ENCODE measurements at regions not wholly inside any gene's neighbourhood (a gene's known extent, or its start where the extent isn't known, plus 50 kb on each side); places are given as distances from the start of the nearest gene placed in this dataset.
"Not testable (repeated sequence)": the region's sequence is repeated elsewhere in the genome, so short reads cannot be mapped to it uniquely, and the experiment has no call there.

DNA sequence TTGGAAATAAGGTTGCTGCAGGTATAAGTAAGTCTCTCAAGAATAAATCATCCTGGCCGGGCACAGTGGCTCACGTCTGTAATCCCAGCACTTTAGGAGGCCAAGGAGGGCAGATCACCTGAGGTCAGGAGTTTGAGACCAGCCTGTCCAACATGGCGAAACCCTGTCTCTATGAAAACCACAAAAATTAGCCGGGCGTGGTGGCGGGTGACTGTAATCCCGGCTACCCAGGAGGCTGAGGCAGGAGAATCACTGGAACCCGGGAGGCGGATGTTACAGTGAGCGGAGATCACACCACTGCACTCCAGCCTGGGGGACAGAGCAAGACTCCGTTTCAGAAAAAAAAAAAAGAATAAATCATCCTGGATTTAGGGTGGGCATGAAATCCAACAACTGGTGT lies 59.7 kb upstream of the ATP2B4 start:
- H3K4me3 ChIP-seq (ENCODE audit: low read length); H3K79me2 ChIP-seq (ENCODE audit: control insufficient read depth, insufficient read depth, low read length); H3K4me2 ChIP-seq (ENCODE audit: low read length); H3K18ac ChIP-seq (ENCODE audit: low read length); H2BK120ac ChIP-seq (ENCODE audit: low read depth, low read length); H3K56ac ChIP-seq (ENCODE audit: low read length); H3K36me3 ChIP-seq (ENCODE audit: control insufficient read depth, insufficient read depth, low read length); DNase-seq; H3K79me1 ChIP-seq (ENCODE audit: low read length); H3K27ac ChIP-seq (ENCODE audit: low read depth, low read length); H3K23ac ChIP-seq (ENCODE audit: low read length); H4K5ac ChIP-seq (ENCODE audit: low read length); H2AK5ac ChIP-seq (ENCODE audit: low read length); H3K27me3 ChIP-seq (ENCODE audit: insufficient read depth, low read length, poor library complexity); H3K9ac ChIP-seq (ENCODE audit: low read length); H4K8ac ChIP-seq (ENCODE audit: low read depth, low read length); H3K4ac ChIP-seq (ENCODE audit: low read depth, low read length); H2BK5ac ChIP-seq (ENCODE audit: low read length); H2BK15ac ChIP-seq (replicated peaks; ENCODE audit: low read depth); H3K4me1 ChIP-seq (ENCODE audit: control insufficient read depth, low read depth, low read length): not testable (repeated sequence)
- WGBS (ENCODE audit: extremely low coverage, insufficient coverage, low lambda C conversion rate): no CpG with 5 or more reads among the region's 11 CpGs

DNA sequence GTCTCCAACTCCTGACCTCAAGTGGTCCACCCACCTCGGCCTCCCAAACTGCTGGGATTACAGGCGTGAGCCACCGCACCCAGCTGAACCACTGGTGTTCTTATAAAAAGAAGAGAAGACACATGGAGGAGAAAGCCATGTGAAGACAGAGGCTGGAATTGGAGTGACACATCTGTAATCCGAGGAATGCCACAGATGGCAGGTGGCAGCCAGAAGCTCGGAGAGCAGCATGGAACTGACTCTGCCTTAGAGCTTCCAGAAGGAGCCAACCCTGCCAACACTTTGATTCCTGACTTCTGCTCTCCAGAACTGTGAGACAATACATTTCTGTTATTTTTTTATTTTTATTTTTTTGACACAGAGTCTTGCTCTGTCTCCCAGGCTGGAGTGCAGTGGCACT lies 59.0 kb upstream of the ATP2B4 start:
- Histone ChIP-seq H3K27ac (ENCODE audit: low read depth, low read length) (no peak overlapping the region), H3K79me1 (ENCODE audit: low read length) (no peaks in the 10 kb centered on the region), H2BK15ac (replicated peaks; ENCODE audit: low read depth) (no peak overlapping the region), H3K23ac (ENCODE audit: low read length) (no peak overlapping the region), H3K9ac (ENCODE audit: low read length) (no peak overlapping the region), H4K8ac (ENCODE audit: low read depth, low read length) (no peak overlapping the region), H3K79me2 (ENCODE audit: control insufficient read depth, insufficient read depth, low read length) (no peaks in the 10 kb centered on the region), H2BK5ac (ENCODE audit: low read length) (no peak overlapping the region), H3K4ac (ENCODE audit: low read depth, low read length) (no peak overlapping the region), H2AK5ac (ENCODE audit: low read length) (no peak overlapping the region), H3K27me3 (ENCODE audit: insufficient read depth, low read length, poor library complexity) (no peaks in the 10 kb centered on the region), H3K36me3 (ENCODE audit: control insufficient read depth, insufficient read depth, low read length) (no peaks in the 10 kb centered on the region), H3K18ac (ENCODE audit: low read length) (no peak overlapping the region), H2BK120ac (ENCODE audit: low read depth, low read length) (no peak overlapping the region), H3K4me3 (ENCODE audit: low read length) (no peak overlapping the region), H4K5ac (ENCODE audit: low read length) (no peak overlapping the region), H3K56ac (ENCODE audit: low read length) (no peak overlapping the region), H3K4me1 (ENCODE audit: control insufficient read depth, low read depth, low read length) (peaks cover 1% of the 10 kb centered on the region), H3K4me2 (ENCODE audit: low read length) (no peak overlapping the region)
- no CpG with 5 or more reads among the region's 5 CpGs for WGBS (ENCODE audit: extremely low coverage, insufficient coverage, low lambda C conversion rate)
- no peak for DNase-seq

DNA sequence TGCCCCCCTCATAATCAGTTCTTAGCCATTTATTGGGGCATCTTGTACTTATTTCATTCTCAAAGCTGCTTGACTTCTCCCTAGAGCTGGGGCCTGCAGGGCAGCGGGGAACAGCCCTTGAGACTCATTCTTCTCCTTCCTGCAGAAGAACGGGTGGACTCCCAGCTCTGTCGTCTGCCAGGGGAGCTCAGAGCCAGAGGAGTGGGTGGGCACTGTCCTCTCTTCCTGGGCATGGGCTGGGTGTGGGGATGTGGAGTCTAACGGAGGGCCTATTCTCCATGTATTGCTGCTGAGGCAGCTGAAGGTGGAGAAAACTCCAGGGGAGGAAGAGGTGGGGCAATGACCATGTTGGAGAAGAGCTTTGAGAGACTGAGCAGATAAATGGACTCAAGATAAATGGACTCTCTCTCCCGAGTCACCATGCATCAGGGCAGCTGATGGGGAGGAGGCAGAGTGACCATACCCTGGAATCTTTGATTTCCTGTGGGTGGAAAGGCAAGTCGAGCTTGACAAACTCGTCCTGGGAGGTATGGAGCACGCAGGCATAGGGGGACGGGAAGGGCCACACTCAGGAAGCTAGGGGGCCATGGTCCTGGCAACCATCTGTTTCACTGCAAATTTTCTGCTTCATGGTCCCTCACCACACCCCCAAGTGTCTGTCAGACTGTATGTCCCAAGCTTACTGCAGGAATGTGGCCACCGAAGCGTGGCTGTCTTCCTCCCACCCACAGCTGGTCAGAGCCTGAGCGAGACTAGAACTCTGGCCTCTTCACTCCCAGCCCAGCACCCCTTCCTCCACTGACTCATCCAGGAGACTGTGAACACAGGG lies 56.9 kb upstream of the ATP2B4 start:
- no peak overlapping the region for H3K56ac ChIP-seq (ENCODE audit: low read length)
- no peak for DNase-seq
- H3K9ac ChIP-seq (ENCODE audit: low read length): no peak overlapping the region
- no peak overlapping the region for H3K4ac ChIP-seq (ENCODE audit: low read depth, low read length)
- H3K27ac ChIP-seq (ENCODE audit: low read depth, low read length): no peak overlapping the region
- no peak overlapping the region for H2AK5ac ChIP-seq (ENCODE audit: low read length)
- no peaks in the 10 kb centered on the region for H3K79me1 ChIP-seq (ENCODE audit: low read length)
- no CpG with 5 or more reads among the region's 12 CpGs for WGBS (ENCODE audit: extremely low coverage, insufficient coverage, low lambda C conversion rate)
- H3K27me3 ChIP-seq (ENCODE audit: insufficient read depth, low read length, poor library complexity): no peaks in the 10 kb centered on the region
- H2BK120ac ChIP-seq (ENCODE audit: low read depth, low read length): no peak overlapping the region
- H3K36me3 ChIP-seq (ENCODE audit: control insufficient read depth, insufficient read depth, low read length): no peaks in the 10 kb centered on the region
- no peak overlapping the region for H4K5ac ChIP-seq (ENCODE audit: low read length)
- no peak overlapping the region for H3K4me2 ChIP-seq (ENCODE audit: low read length)
- no peak overlapping the region for H4K8ac ChIP-seq (ENCODE audit: low read depth, low read length)
- no peak overlapping the region for H3K23ac ChIP-seq (ENCODE audit: low read length)
- H2BK15ac ChIP-seq (replicated peaks; ENCODE audit: low read depth): no peak overlapping the region
- H3K79me2 ChIP-seq (ENCODE audit: control insufficient read depth, insufficient read depth, low read length): no peaks in the 10 kb centered on the region
- H2BK5ac ChIP-seq (ENCODE audit: low read length): no peak overlapping the region
- H3K4me1 ChIP-seq (ENCODE audit: control insufficient read depth, low read depth, low read length): peaks cover 1% of the 10 kb centered on the region
- H3K18ac ChIP-seq (ENCODE audit: low read length): no peak overlapping the region
- no peak overlapping the region for H3K4me3 ChIP-seq (ENCODE audit: low read length)

DNA sequence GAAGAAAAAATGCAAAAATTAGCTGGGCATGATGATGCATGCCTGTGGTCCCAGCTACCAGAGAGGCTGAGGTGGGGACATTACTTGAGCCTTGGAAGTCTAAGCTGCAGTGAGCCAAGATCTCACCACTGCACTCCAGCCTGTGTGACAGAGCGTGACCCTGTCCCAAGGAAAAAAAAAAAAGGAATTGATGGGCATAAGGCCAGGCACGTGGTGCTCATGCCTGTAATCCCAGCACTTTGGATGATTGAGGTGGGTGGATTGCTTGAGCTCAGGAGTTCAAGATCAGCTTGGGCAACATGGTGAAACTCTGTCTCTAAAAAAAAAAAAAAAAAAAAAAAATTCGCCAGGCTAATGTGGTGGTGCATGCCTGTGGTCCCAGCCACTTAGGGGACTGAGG lies 55.8 kb upstream of the ATP2B4 start:
- Histone ChIP-seq H2BK120ac (ENCODE audit: low read depth, low read length) (no peak overlapping the region), H3K23ac (ENCODE audit: low read length) (no peak overlapping the region), H2AK5ac (ENCODE audit: low read length) (no peak overlapping the region), H4K5ac (ENCODE audit: low read length) (no peak overlapping the region), H3K36me3 (ENCODE audit: control insufficient read depth, insufficient read depth, low read length) (no peaks in the 10 kb centered on the region), H3K56ac (ENCODE audit: low read length) (no peak overlapping the region), H3K4me2 (ENCODE audit: low read length) (no peak overlapping the region), H3K4ac (ENCODE audit: low read depth, low read length) (no peak overlapping the region), H2BK5ac (ENCODE audit: low read length) (no peak overlapping the region), H3K79me1 (ENCODE audit: low read length) (no peaks in the 10 kb centered on the region), H4K8ac (ENCODE audit: low read depth, low read length) (no peak overlapping the region), H3K27ac (ENCODE audit: low read depth, low read length) (no peak overlapping the region), H3K4me3 (ENCODE audit: low read length) (no peak overlapping the region), H3K4me1 (ENCODE audit: control insufficient read depth, low read depth, low read length) (peaks cover 1% of the 10 kb centered on the region), H3K27me3 (ENCODE audit: insufficient read depth, low read length, poor library complexity) (no peaks in the 10 kb centered on the region), H3K79me2 (ENCODE audit: control insufficient read depth, insufficient read depth, low read length) (no peaks in the 10 kb centered on the region), H3K18ac (ENCODE audit: low read length) (no peak overlapping the region), H3K9ac (ENCODE audit: low read length) (no peak overlapping the region), H2BK15ac (replicated peaks; ENCODE audit: low read depth) (no peak overlapping the region)
- no peak for DNase-seq
- WGBS (ENCODE audit: extremely low coverage, insufficient coverage, low lambda C conversion rate): no CpG with 5 or more reads among the region's 3 CpGs

DNA sequence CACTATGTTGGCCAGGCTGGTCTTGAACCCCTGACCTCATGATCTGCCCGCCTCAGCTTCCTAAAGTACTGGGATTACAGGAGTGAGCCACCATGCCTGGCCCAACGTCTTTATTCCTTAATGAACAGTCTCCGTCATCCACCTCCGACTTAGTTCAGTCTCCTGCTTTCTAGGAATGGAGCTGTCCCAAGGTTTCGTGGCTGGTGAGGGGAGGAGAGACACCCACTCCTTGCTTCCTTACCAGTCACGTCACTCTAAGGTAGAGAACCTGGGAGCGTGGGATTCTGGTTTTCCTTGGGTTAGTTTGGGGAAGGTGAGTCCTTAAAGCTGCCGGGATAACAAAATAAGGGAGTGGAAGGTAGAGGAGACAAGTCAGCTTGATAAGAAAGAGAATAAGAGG lies 55.0 kb upstream of the ATP2B4 start:
- no peak overlapping the region for H3K4me2 ChIP-seq (ENCODE audit: low read length)
- no peaks in the 10 kb centered on the region for H3K27me3 ChIP-seq (ENCODE audit: insufficient read depth, low read length, poor library complexity)
- WGBS (ENCODE audit: extremely low coverage, insufficient coverage, low lambda C conversion rate): no CpG with 5 or more reads among the region's 8 CpGs
- no peak overlapping the region for H3K4me3 ChIP-seq (ENCODE audit: low read length)
- H3K79me1 ChIP-seq (ENCODE audit: low read length): no peaks in the 10 kb centered on the region
- no peak overlapping the region for H3K18ac ChIP-seq (ENCODE audit: low read length)
- no peak overlapping the region for H2AK5ac ChIP-seq (ENCODE audit: low read length)
- H3K4ac ChIP-seq (ENCODE audit: low read depth, low read length): no peak overlapping the region
- no peaks in the 10 kb centered on the region for H3K79me2 ChIP-seq (ENCODE audit: control insufficient read depth, insufficient read depth, low read length)
- no peak overlapping the region for H3K9ac ChIP-seq (ENCODE audit: low read length)
- no peak overlapping the region for H4K5ac ChIP-seq (ENCODE audit: low read length)
- no peak overlapping the region for H3K27ac ChIP-seq (ENCODE audit: low read depth, low read length)
- DNase-seq: no peak
- H3K56ac ChIP-seq (ENCODE audit: low read length): no peak overlapping the region
- no peaks in the 10 kb centered on the region for H3K36me3 ChIP-seq (ENCODE audit: control insufficient read depth, insufficient read depth, low read length)
- H2BK5ac ChIP-seq (ENCODE audit: low read length): no peak overlapping the region
- no peak overlapping the region for H4K8ac ChIP-seq (ENCODE audit: low read depth, low read length)
- H2BK120ac ChIP-seq (ENCODE audit: low read depth, low read length): no peak overlapping the region
- no peak overlapping the region for H2BK15ac ChIP-seq (replicated peaks; ENCODE audit: low read depth)
- H3K23ac ChIP-seq (ENCODE audit: low read length): no peak overlapping the region
- H3K4me1 ChIP-seq (ENCODE audit: control insufficient read depth, low read depth, low read length): peaks cover 1% of the 10 kb centered on the region

DNA sequence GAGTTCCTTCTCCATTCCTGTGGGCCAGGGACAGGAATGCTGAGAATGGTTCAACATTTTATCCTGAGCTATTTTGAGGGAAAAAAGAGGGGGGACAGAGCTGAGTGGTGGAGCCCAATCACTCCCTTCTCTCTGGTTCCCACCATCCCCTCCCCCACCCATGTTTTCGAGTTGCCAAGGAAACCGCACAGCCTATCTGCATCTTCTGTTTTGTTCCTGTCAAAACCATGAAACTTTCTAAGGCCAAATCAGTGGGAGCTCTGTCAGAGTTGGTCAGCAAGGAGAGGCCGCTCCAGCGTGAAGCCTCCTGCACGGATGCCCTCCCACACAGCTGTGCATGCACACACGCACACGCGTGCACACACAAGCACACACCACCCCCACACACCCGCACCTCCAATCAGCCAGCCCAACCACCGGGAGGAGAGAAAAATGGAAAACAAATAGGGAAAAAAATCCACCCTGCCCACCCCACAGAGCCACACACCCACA lies 54.5 kb upstream of the ATP2B4 start:
- Histone ChIP-seq H3K27me3 (ENCODE audit: insufficient read depth, low read length, poor library complexity) (no peaks in the 10 kb centered on the region), H2BK5ac (ENCODE audit: low read length) (no peak overlapping the region)

More for the DNA sequence above, 54.5 kb upstream of the ATP2B4 start:
- WGBS (ENCODE audit: extremely low coverage, insufficient coverage, low lambda C conversion rate): no CpG with 5 or more reads among the region's 10 CpGs
- Histone ChIP-seq H3K9ac (ENCODE audit: low read length) (no peak overlapping the region), H2BK15ac (replicated peaks; ENCODE audit: low read depth) (no peak overlapping the region), H3K56ac (ENCODE audit: low read length) (no peak overlapping the region), H3K18ac (ENCODE audit: low read length) (no peak overlapping the region), H3K4me2 (ENCODE audit: low read length) (no peak overlapping the region), H2AK5ac (ENCODE audit: low read length) (no peak overlapping the region), H3K4me3 (ENCODE audit: low read length) (no peak overlapping the region), H3K36me3 (ENCODE audit: control insufficient read depth, insufficient read depth, low read length) (no peaks in the 10 kb centered on the region), H3K4ac (ENCODE audit: low read depth, low read length) (no peak overlapping the region), H3K4me1 (ENCODE audit: control insufficient read depth, low read depth, low read length) (peaks cover 1% of the 10 kb centered on the region), H4K5ac (ENCODE audit: low read length) (no peak overlapping the region), H3K27ac (ENCODE audit: low read depth, low read length) (no peak overlapping the region), H3K79me2 (ENCODE audit: control insufficient read depth, insufficient read depth, low read length) (no peaks in the 10 kb centered on the region), H4K8ac (ENCODE audit: low read depth, low read length) (no peak overlapping the region), H2BK120ac (ENCODE audit: low read depth, low read length) (no peak overlapping the region), H3K23ac (ENCODE audit: low read length) (no peak overlapping the region), H3K79me1 (ENCODE audit: low read length) (no peaks in the 10 kb centered on the region)
- DNase-seq: peak; percentile 93
